GM18873 (cell line): ENCODE measurements at regions not wholly inside any gene's neighbourhood (a gene's known extent, or its start where the extent isn't known, plus 50 kb on each side); places are given as distances from the start of the nearest gene placed in this dataset.

ENCODE experiments used
- ATAC-seq: cut with Tn5 transposase; IDR thresholded peaks from one replicate; pipeline ENCODE4 v1.9.1; 2021; ENCODE audit warnings: mild to moderate bottlenecking, moderate library complexity, moderate number of reproducible peaks; ENCODE audit not compliant: unreplicated experiment, low FRiP score

DNA sequence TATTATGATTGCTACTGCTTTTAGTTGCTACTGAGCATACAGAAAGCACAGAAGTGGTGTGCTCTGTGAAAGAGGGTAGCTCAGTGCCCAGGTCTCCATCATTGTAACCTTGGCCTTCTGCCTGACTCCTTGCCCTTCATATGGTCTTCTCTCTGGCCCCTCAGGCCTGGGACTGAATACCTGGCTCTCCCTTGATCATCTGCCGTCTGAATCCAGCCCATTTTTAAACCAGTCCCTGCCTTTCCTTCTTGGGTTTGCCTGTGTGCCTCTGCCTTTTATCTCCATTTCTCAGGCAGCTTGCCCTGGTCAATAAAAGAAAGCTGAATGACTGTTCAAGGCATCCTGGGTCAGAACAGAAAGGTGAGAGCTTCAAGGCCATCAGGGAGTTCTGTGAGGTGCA is 109.1 kb upstream of the ZNF438 start:
- ATAC-seq: no peak

GRCh38 chr10:31142026-31142425 is 110.4 kb upstream of the ZNF438 start:
- no peak for ATAC-seq

DNA sequence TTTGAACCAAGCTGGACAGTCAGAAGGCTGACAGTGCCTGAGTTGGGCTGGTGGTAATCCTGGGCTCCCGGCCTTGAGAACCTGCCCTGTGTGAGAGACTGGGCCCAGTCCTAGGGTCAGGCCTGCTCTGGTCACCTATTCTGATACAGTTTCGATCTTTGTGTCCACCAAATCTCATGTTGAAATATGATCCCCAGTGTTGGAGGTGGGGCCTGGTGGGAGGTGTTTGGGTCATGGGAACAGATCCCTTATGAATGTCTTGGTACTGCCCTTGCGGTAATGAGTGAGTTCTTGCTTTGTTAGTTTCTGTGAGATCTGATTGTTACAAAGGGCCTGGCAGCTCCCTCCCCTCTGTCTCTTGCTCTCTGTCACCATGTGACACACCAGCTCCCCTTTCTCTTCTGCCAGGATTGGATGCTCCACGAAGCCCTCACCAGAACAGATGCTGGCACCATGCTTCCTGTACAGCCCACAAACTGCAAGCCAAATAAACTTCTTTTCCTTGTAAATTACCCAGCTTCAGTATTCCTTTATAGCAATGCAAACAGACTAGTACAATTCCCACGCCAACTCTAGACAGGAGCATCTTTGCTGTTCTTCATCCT is 111.8 kb upstream of the ZNF438 start:
- no peak for ATAC-seq

- ATAC-seq: no peak
Measured at GRCh38 chr10:31145986-31146385, 114.3 kb upstream of the ZNF438 start.

DNA sequence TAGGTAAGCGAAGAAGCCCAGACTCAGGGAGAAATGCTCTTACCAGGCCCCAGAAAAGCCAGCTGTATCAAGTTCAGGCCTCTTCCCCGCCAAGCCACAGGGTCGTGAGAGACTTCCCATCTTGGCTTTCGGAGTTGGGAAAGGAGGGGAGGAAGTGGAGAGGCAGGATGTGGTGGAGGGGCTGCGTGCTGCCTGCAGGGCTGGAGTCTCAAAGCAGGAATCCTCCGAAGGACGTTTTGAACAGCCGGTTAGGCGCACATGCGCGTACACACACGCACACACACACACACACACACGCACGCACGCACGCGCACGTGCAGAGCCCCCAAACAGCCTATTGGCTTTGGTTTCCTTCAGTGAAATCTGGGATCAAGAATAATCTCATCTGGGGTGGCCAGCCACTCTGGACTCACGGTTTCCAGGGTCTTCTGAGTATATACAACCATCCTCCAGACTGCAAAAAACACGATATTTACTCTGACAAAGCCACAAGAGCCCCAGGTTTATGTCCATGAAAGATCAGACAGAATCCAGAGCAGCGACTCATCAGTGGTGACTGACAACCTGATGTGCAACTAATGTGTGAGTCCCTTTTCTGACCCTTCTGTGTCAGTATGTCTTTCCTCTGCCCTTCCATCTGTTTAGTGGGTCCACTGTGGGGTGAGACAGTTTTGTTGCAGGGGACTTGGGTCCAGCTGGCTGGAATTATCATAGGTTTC is 115.0 kb upstream of the ZNF438 start:
- ATAC-seq: no peak

DNA sequence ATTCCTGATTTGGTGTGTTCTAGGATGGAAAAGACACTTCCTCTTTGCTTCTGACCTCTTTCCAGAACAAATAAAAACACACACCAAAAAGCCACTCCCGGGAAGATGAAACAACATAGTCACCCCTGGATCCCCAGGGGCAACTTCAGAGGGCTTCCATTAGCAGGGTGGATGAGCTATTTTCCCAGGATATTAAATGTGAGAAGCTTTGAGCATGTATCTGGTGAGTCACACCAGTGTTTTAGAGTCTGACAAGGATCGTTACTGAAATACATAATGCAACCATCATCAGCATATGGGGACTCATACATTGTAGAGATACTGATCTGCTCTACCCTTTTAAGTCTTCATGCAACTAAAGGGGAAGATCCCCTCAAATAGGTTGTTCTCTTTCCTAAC is 115.5 kb upstream of the ZNF438 start:
- ATAC-seq: no peak

GRCh38 chr10:31148951-31149350 is 117.3 kb upstream of the ZNF438 start:
- ATAC-seq: no peak

DNA sequence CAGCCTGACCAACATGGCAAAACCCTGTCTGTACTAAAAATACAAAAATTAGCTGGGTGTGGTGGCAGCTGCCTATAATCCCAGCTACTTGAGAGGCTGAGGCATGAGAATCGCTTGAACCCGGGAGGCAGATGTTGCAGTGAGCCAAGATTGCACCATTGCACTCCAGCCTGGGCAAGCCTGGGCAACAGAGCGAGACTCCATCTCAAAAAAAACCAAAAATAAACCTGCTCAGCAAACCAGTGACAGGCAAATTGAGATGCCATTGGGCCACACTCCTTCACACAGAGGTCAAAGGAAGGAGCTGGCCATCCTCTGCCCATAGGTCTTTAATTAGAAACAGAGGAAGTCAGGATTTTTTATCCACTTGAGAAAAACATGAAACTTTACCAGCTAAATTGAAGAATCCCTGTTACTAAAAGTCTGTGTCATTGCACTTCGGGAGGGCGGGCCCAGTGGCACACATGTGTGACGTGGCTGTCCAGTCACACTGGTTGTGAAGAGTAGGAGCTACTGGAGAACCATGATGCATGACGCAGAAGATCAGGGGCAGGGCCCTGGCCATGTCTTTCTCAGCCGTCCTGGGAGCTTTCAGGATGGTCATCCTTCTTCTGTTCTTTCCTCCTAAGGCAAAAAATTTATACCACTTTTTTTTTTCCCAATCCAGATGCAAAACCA is 118.3 kb upstream of the ZNF438 start:
- no peak for ATAC-seq

- no peak for ATAC-seq
Measured at GRCh38 chr10:31151301-31151700, 119.6 kb upstream of the ZNF438 start.

- ATAC-seq: no peak
Measured at GRCh38 chr10:31152421-31153135, 120.9 kb upstream of the ZNF438 start.

GRCh38 chr10:31153161-31153560 is 121.5 kb upstream of the ZNF438 start:
- ATAC-seq: no peak

DNA sequence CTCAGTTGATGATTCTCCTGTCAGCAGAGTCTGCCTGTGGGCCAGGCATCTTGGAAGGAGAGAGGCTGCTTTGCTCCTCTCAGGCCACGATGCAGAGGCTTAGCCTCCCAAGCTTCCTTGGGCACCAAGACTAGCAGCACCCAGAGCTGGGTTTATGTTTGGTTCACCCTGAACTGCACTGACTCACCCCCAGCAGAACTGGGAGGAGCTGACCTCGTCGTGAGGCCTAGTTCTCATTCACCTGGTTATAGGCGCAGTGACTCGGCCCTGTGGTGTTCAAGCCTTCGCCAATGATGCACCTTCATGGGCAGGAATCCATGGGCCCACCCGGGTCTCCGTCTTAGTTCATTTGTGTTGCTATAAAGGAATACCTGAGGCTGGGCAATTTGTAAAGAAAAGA is 122.0 kb upstream of the ZNF438 start:
- ATAC-seq: no peak

- ATAC-seq: no peak
Measured at GRCh38 chr10:31154996-31155395, 123.3 kb upstream of the ZNF438 start.

DNA sequence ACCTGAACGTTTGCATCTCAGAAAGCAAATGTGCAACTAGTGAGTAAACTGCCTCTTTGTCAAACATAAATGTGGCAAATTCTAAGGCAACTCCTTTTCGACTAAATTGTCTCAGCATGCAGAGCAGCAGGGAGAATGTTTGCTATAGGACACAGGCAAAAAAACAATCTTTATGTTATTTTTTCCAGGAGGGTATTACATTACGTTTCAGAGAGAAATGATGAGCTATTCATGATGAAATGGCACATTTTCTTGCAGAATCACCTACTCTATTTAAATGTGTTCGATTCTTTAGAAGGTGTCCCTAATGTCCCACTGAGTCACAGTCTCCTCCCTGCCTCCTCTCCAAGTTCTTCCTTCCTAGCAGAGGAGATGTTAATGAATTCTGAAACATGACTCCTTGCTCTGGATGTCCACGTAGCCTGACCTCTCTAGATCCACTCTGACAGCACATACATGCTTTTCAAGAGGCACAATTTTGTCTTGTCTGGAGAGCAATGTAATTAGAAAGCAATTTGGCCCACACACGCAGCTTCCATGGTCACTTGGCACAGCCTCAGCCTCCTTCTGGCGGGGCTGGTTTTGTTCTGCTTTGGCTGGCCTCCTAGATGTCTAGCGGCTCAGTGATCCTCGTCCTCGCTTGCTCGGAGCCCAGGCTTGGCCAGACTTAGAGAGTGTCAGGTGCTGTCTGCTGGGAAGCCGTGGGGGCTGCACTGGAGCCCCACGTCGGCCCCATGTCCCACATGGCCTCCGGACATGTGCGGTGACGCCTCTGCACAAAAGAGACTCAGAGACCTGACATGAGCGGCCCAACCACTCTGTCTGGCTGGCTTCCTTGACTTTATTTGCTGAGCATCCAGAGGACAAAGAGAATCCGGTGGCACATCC is 125.7 kb upstream of the ZNF438 start:
- ATAC-seq: no peak

- ATAC-seq: no peak
Measured at GRCh38 chr10:31158011-31158658, 126.5 kb upstream of the ZNF438 start.

GRCh38 chr10:31166606-31167005 is 134.9 kb upstream of the ZNF438 start:
- no peak for ATAC-seq

- ATAC-seq: no peak
Measured at GRCh38 chr10:31170636-31171035, 139.0 kb upstream of the ZNF438 start.

DNA sequence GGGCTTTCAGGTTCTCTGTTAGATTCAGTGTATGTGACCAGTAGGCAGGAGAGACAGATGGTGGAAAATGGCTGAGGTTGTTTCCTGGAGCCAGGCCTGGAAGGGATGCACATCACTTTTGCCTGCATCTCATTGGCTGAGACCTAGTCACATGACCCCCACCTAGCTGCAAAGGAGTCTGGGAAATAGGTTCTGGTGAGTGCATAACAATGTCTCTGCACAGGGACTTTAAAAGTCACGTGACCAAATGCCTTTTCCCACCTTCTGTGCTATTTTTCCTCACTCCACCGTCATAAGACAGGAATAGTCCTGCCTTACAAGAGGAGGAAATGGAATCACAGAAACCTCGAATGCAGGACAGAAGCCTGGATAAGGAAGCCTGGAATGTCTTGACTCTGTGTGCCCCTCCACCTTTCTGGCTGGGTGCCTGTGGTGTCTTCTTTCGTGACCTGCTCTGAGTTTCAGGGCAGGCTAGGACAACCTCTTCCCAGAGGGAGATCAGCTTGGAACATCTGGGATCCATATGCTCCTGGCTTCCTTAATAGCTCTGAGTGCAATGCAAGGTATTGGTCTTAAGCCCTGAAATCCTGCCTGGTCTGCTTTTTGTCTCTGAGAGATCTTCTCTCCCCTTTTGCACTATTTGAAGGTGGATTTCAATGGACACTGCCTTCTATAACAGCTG is 139.9 kb upstream of the ZNF438 start:
- no peak for ATAC-seq

- no peak for ATAC-seq
Measured at GRCh38 chr10:31172925-31173324, 141.3 kb upstream of the ZNF438 start.
